Naive B cell (primary cell): ENCODE measurements at regions not wholly inside any gene's neighbourhood (a gene's known extent, or its start where the extent isn't known, plus 50 kb on each side); places are given as distances from the start of the nearest gene placed in this dataset.

ENCODE experiments used
- ATAC-seq, 2 donors: fragments of 150-1000 bp; cut with Tn5 transposase; 2 replicates each; pipeline ENCODE4 v1.10.0; 2021; ENCODE audit warnings: low read depth in 2 of 2, mild to moderate bottlenecking in 2 of 2, moderate library complexity in 2 of 2
- DNase-seq: peaks from one replicate; pipeline ENCODE4 v3.0.0; 2022
- H3K27ac Mint-ChIP-seq, 6 donors: one replicate each; pipeline ENCODE4 v1.8.0; 2020 to 2022; ENCODE audit warnings: mild to moderate bottlenecking in 6 of 6, mixed read lengths in 6 of 6, moderate library complexity in 5 of 6, inconsistent platforms in 2 of 6
- H3K27me3 Mint-ChIP-seq, 3 donors: one replicate each; pipeline ENCODE4 v1.8.0; 2021 to 2022; ENCODE audit warnings: mixed read lengths in 3 of 3, mild to moderate bottlenecking in 1 of 3
- H3K36me3 Mint-ChIP-seq, 2 donors: one replicate each; pipeline ENCODE4 v1.8.0; 2020 to 2022; ENCODE audit warnings: mixed read lengths in 2 of 2, inconsistent platforms in 1 of 2, mild to moderate bottlenecking in 1 of 2
- H3K4me1 Mint-ChIP-seq, 3 donors: one replicate each; pipeline ENCODE4 v1.8.0; 2020 to 2022; ENCODE audit warnings: mixed read lengths in 3 of 3, inconsistent platforms in 1 of 3, mild to moderate bottlenecking in 1 of 3, moderate library complexity in 1 of 3
- H3K4me3 Mint-ChIP-seq, 8 donors: one replicate each; pipeline ENCODE4 v1.8.0; 2020 to 2022; ENCODE audit warnings: mild to moderate bottlenecking in 8 of 8, mixed read lengths in 8 of 8, moderate library complexity in 8 of 8, inconsistent platforms in 2 of 8
- H3K9me3 Mint-ChIP-seq, 7 donors: one replicate each; pipeline ENCODE4 v1.8.0; 2020 to 2022; ENCODE audit warnings: mixed read lengths in 7 of 7, mild to moderate bottlenecking in 5 of 7, inconsistent platforms in 2 of 7, moderate library complexity in 1 of 7

GRCh38 chr18:78920456-78921138, 59.0 kb upstream of the SALL3 start:
- peaks cover 0 to 6% of the 10 kb centered on the region in 2 donors for H3K36me3 Mint-ChIP-seq
- peaks cover 0 to 3% (median 0%) of the 10 kb centered on the region in 3 donors for H3K27me3 Mint-ChIP-seq
- DNase-seq (no peak), ATAC-seq (no peak)
- peaks cover 0 to 11% (median 3%) of the 10 kb centered on the region in 7 donors for H3K9me3 Mint-ChIP-seq
- H3K4me3 Mint-ChIP-seq = no peak overlapping the region
- no peak overlapping the region for H3K27ac Mint-ChIP-seq
- H3K4me1 Mint-ChIP-seq = no peaks in the 10 kb centered on the region

- DNase-seq (no peak), ATAC-seq (no peak)
- Mint-ChIP-seq H3K27me3 (no peaks in the 10 kb centered on the region), H3K36me3 (no peaks in the 10 kb centered on the region), H3K4me1 (no peaks in the 10 kb centered on the region), H3K27ac (no peak overlapping the region), H3K4me3 (no peak overlapping the region), H3K9me3 (peaks cover 0 to 2% (median 0%) of the 10 kb centered on the region in 7 donors)
These were observed 56.8 kb upstream of the SALL3 start for GRCh38 chr18:78922856-78923255.

GRCh38 chr18:78924301-78924700, 55.3 kb upstream of the SALL3 start:
- DNase-seq (no peak), ATAC-seq (no peak)
- Mint-ChIP-seq H3K4me3 (no peak overlapping the region), H3K36me3 (no peaks in the 10 kb centered on the region), H3K27me3 (no peaks in the 10 kb centered on the region), H3K9me3 (no peaks in the 10 kb centered on the region), H3K27ac (no peak overlapping the region), H3K4me1 (no peaks in the 10 kb centered on the region)

- Mint-ChIP-seq H3K36me3 (no peaks in the 10 kb centered on the region), H3K27me3 (no peaks in the 10 kb centered on the region), H3K27ac (no peak overlapping the region), H3K4me3 (no peak overlapping the region), H3K9me3 (no peaks in the 10 kb centered on the region), H3K4me1 (no peaks in the 10 kb centered on the region)
- DNase-seq = no peak
- no peak for ATAC-seq
These were observed 54.7 kb upstream of the SALL3 start for GRCh38 chr18:78924786-78925540.

GRCh38 chr18:78925557-78926242, 53.9 kb upstream of the SALL3 start:
- ATAC-seq (no peak), DNase-seq (no peak)
- Mint-ChIP-seq H3K9me3 (peaks cover 0 to 2% (median 0%) of the 10 kb centered on the region in 7 donors), H3K4me3 (no peak overlapping the region), H3K36me3 (no peaks in the 10 kb centered on the region), H3K27me3 (no peaks in the 10 kb centered on the region), H3K27ac (no peak overlapping the region), H3K4me1 (no peaks in the 10 kb centered on the region)

GRCh38 chr18:78926243-78926615, 53.4 kb upstream of the SALL3 start:
- no peak overlapping the region for H3K27ac Mint-ChIP-seq
- no peaks in the 10 kb centered on the region for H3K36me3 Mint-ChIP-seq
- no peak overlapping the region for H3K4me3 Mint-ChIP-seq
- H3K4me1 Mint-ChIP-seq = no peaks in the 10 kb centered on the region
- ATAC-seq (no peak), DNase-seq (no peak)
- peaks cover 0 to 2% (median 0%) of the 10 kb centered on the region in 7 donors for H3K9me3 Mint-ChIP-seq
- no peaks in the 10 kb centered on the region for H3K27me3 Mint-ChIP-seq

GRCh38 chr18:78927156-78927555, 52.5 kb upstream of the SALL3 start:
- Mint-ChIP-seq H3K36me3 (no peaks in the 10 kb centered on the region), H3K9me3 (peaks cover 0 to 2% (median 0%) of the 10 kb centered on the region in 7 donors), H3K4me1 (no peaks in the 10 kb centered on the region), H3K4me3 (no peak overlapping the region), H3K27ac (no peak overlapping the region), H3K27me3 (no peaks in the 10 kb centered on the region)
- DNase-seq (no peak), ATAC-seq (no peak)

- Mint-ChIP-seq H3K36me3 (no peaks in the 10 kb centered on the region), H3K4me1 (no peaks in the 10 kb centered on the region), H3K9me3 (peaks cover 0 to 2% (median 0%) of the 10 kb centered on the region in 7 donors), H3K27me3 (no peaks in the 10 kb centered on the region), H3K4me3 (no peak overlapping the region), H3K27ac (no peak overlapping the region)
- no peak for ATAC-seq
- no peak for DNase-seq
These were observed 52.0 kb upstream of the SALL3 start for GRCh38 chr18:78927616-78928015.

GRCh38 chr18:78928076-78928475, 51.5 kb upstream of the SALL3 start:
- no peaks in the 10 kb centered on the region for H3K36me3 Mint-ChIP-seq
- DNase-seq = no peak

GRCh38 chr18:78929516-78929915, 50.1 kb upstream of the SALL3 start:
- DNase-seq = no peak
- H3K27me3 Mint-ChIP-seq = no peaks in the 10 kb centered on the region
- H3K9me3 Mint-ChIP-seq = peaks cover 0 to 2% (median 0%) of the 10 kb centered on the region in 7 donors
- ATAC-seq = no peak
- no peak overlapping the region for H3K27ac Mint-ChIP-seq
- H3K36me3 Mint-ChIP-seq = no peaks in the 10 kb centered on the region
- H3K4me3 Mint-ChIP-seq = no peak overlapping the region
- no peaks in the 10 kb centered on the region for H3K4me1 Mint-ChIP-seq

More at GRCh38 chr18:78928076-78928475, 51.5 kb upstream of the SALL3 start:
- Mint-ChIP-seq H3K27ac (no peak overlapping the region), H3K4me3 (no peak overlapping the region), H3K27me3 (no peaks in the 10 kb centered on the region), H3K4me1 (no peaks in the 10 kb centered on the region), H3K9me3 (peaks cover 0 to 2% (median 0%) of the 10 kb centered on the region in 7 donors)
- no peak for ATAC-seq
